HCT116 (cell line): ENCODE measurements at regions not wholly inside any gene's neighbourhood (a gene's known extent, or its start where the extent isn't known, plus 50 kb on each side); places are given as distances from the start of the nearest gene placed in this dataset.

ENCODE experiments used
- ATAC-seq: fragments of 200-7000 bp; cut with Tn5 transposase; 2 replicates; pipeline ENCODE4 v1.9.1; 2020; ENCODE audit warnings: mild to moderate bottlenecking, moderate library complexity
- BruUV-seq: library from RNA; stranded (reverse); fragments of 400-500 nt; replicated peaks from 2 replicates; lab custom pipeline; 2021; lab: Mats Ljungman, UMichigan
- CTCF ChIA-PET: fragments of 300-600 bp; sonication (Branson Sonifier 250); formaldehyde crosslinking; loops from one replicate; lab custom pipeline; 2021; ENCODE audit warnings: antibody characterized with exemption; lab: Charles Lee
- POLR2A ChIA-PET: fragments of 300-600, 350-600 bp; sonication (Branson Sonifier 250); formaldehyde crosslinking; loops from one replicate; lab custom pipeline; 2021; ENCODE audit warnings: antibody characterized with exemption; lab: Charles Lee
- RAD21 ChIA-PET, 2 experiments: fragments of 300-600 bp; sonication (Branson Sonifier 250); formaldehyde crosslinking; loops; one replicate each; lab custom pipeline; 2023; ENCODE audit warnings: low total read pairs in 2 of 2; ENCODE audit not compliant: uncharacterized antibody in 2 of 2, unreplicated experiment in 2 of 2, low non-redundant PET in 1 of 2; lab: Charles Lee
- DNase-seq: peaks from one replicate; pipeline ENCODE4 v3.0.0-alpha.2; 2010; ENCODE audit warnings: low read depth, low spot score
- H2AFZ ChIP-seq: fragments of 200-600 bp; shearing (Covaris generic), sonication (generic); 2 replicates; pipeline ENCODE4 v1.6.1; 2017; ENCODE audit warnings: low read depth, mixed run types, mixed read lengths, antibody characterized with exemption, low read length; ENCODE audit not compliant: poor library complexity, severe bottlenecking
- H3K27ac ChIP-seq: 2 replicates; pipeline ENCODE4 v1.5.1; 2012; ENCODE audit warnings: low read depth, low read length
- H3K27me3 ChIP-seq: fragments of 200-600 bp; sonication (generic); 2 replicates; pipeline ENCODE4 v1.6.1; 2016; ENCODE audit warnings: mixed run types, low read length, mixed read lengths; ENCODE audit not compliant: insufficient read depth
- H3K36me3 ChIP-seq, 2 experiments: fragments of 200-500 bp in 1 of 2; fragments of 200-600 bp in 1 of 2; sonication (Bioruptor generic) in 1 of 2; sonication (generic) in 1 of 2; 2 replicates each; pipeline versions ENCODE4 v1.5.1 to v1.6.1; 2014 to 2016; ENCODE audit warnings: low read length in 2 of 2, inconsistent platforms in 1 of 2, mixed read lengths in 1 of 2, mixed run types in 1 of 2; ENCODE audit not compliant: insufficient read depth in 2 of 2, control insufficient read depth in 1 of 2
- H3K4me1 ChIP-seq, 2 experiments: fragments of 200-600 bp in 1 of 2; sonication (generic) in 1 of 2; 2 replicates each; pipeline versions ENCODE4 v1.5.1 to v1.6.1; 2012 to 2017; ENCODE audit warnings: low read length in 2 of 2, inconsistent platforms in 1 of 2, mild to moderate bottlenecking in 1 of 2, mixed read lengths in 1 of 2, mixed run types in 1 of 2, moderate library complexity in 1 of 2; ENCODE audit not compliant: insufficient read depth in 2 of 2, control insufficient read depth in 1 of 2
- H3K4me2 ChIP-seq: fragments of 200-600 bp; sonication (generic); 2 replicates; pipeline ENCODE4 v1.6.1; 2017; ENCODE audit warnings: mixed run types, low read length, mixed read lengths
- H3K4me3 ChIP-seq, 2 experiments: fragments of 200-600 bp in 1 of 2; sonication (generic) in 1 of 2; replicated peaks in 1 of 2; 2 replicates each; pipeline ENCODE4 v1.5.1; 2011 to 2016; ENCODE audit warnings: low read length in 2 of 2, control low read depth in 1 of 2, low read depth in 1 of 2, mild to moderate bottlenecking in 1 of 2, mixed read lengths in 1 of 2, mixed run types in 1 of 2
- H3K79me2 ChIP-seq: fragments of 200-600 bp; sonication (generic); 2 replicates; pipeline ENCODE4 v1.6.1; 2017; ENCODE audit warnings: mild to moderate bottlenecking, mixed run types, low read length, moderate library complexity, mixed read lengths; ENCODE audit not compliant: insufficient read depth
- H3K9ac ChIP-seq: fragments of 200-600 bp; sonication (generic); 2 replicates; pipeline ENCODE4 v1.6.1; 2016; ENCODE audit warnings: low read length, mixed read lengths
- H3K9me2 ChIP-seq: fragments of 200-600 bp; sonication (generic), shearing (Covaris generic); 2 replicates; pipeline ENCODE4 v1.6.1; 2017; ENCODE audit warnings: mixed run types, mild to moderate bottlenecking, moderate library complexity; ENCODE audit not compliant: insufficient read depth
- H3K9me3 ChIP-seq, 2 experiments: fragments of 200-500 bp in 1 of 2; fragments of 200-600 bp in 1 of 2; sonication (Bioruptor generic) in 1 of 2; sonication (generic) in 1 of 2; 2 replicates each; pipeline ENCODE4 v1.6.1; 2014 to 2017; ENCODE audit warnings: low read length in 2 of 2, mixed read lengths in 2 of 2, inconsistent platforms in 1 of 2, low read depth in 1 of 2, mild to moderate bottlenecking in 1 of 2, mixed run types in 1 of 2, moderate library complexity in 1 of 2; ENCODE audit not compliant: control insufficient read depth in 1 of 2, insufficient read depth in 1 of 2
- H4K20me1 ChIP-seq: fragments of 200-600 bp; sonication (generic), shearing (Covaris generic); 2 replicates; pipeline ENCODE4 v1.6.1; 2017; ENCODE audit warnings: mixed run types, mild to moderate bottlenecking, moderate library complexity; ENCODE audit not compliant: insufficient read depth
- CEBPB ChIP-seq: IDR thresholded peaks from 2 replicates; pipeline ENCODE4 v1.6.1; 2012; ENCODE audit warnings: low read depth
- MAX ChIP-seq: IDR thresholded peaks from 2 replicates; pipeline ENCODE4 v1.6.1; 2012
- POLR2A ChIP-seq: IDR thresholded peaks from 2 replicates; pipeline ENCODE4 v1.7.0; 2011; ENCODE audit warnings: borderline replicate concordance; ENCODE audit not compliant: insufficient read depth, insufficient read length; ENCODE audit errors: extremely low read depth
- POLR2AphosphoS5 ChIP-seq: IDR thresholded peaks from 2 replicates; pipeline ENCODE4 v1.6.1; 2011; ENCODE audit warnings: mild to moderate bottlenecking, low read depth, low read length, moderate library complexity
- SP1 ChIP-seq: IDR thresholded peaks from 2 replicates; pipeline ENCODE4 v1.6.1; 2012; ENCODE audit warnings: low read depth
- SRF ChIP-seq: IDR thresholded peaks from 2 replicates; pipeline ENCODE4 v1.6.1; 2012; ENCODE audit warnings: low read depth
- ZFX ChIP-seq: fragments of 450-650 bp; IDR thresholded peaks from 2 replicates; pipeline ENCODE4 v1.6.1; 2017
- intact Hi-C: fragments of 100-400 bp; cut with micrococcal nuclease; formaldehyde crosslinking; loops from 2 replicates; pipeline ENCODE4 v1.10.0; 2022
- TF ChIP-seq, protein P1 (sequence below): IDR thresholded peaks from 2 replicates; pipeline ENCODE4 v1.6.1; 2012; ENCODE audit warnings: low read depth

GRCh38 chr10:22874189-22874854 lies 53.5 kb upstream of the ARMC3 start (continued):
- TF ChIP-seq, protein P1, sequence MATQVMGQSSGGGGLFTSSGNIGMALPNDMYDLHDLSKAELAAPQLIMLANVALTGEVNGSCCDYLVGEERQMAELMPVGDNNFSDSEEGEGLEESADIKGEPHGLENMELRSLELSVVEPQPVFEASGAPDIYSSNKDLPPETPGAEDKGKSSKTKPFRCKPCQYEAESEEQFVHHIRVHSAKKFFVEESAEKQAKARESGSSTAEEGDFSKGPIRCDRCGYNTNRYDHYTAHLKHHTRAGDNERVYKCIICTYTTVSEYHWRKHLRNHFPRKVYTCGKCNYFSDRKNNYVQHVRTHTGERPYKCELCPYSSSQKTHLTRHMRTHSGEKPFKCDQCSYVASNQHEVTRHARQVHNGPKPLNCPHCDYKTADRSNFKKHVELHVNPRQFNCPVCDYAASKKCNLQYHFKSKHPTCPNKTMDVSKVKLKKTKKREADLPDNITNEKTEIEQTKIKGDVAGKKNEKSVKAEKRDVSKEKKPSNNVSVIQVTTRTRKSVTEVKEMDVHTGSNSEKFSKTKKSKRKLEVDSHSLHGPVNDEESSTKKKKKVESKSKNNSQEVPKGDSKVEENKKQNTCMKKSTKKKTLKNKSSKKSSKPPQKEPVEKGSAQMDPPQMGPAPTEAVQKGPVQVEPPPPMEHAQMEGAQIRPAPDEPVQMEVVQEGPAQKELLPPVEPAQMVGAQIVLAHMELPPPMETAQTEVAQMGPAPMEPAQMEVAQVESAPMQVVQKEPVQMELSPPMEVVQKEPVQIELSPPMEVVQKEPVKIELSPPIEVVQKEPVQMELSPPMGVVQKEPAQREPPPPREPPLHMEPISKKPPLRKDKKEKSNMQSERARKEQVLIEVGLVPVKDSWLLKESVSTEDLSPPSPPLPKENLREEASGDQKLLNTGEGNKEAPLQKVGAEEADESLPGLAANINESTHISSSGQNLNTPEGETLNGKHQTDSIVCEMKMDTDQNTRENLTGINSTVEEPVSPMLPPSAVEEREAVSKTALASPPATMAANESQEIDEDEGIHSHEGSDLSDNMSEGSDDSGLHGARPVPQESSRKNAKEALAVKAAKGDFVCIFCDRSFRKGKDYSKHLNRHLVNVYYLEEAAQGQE, result no peak
- TF ChIP-seq CEBPB, result no peak
- TF ChIP-seq, all 23 proteins: peak for 0

DNA sequence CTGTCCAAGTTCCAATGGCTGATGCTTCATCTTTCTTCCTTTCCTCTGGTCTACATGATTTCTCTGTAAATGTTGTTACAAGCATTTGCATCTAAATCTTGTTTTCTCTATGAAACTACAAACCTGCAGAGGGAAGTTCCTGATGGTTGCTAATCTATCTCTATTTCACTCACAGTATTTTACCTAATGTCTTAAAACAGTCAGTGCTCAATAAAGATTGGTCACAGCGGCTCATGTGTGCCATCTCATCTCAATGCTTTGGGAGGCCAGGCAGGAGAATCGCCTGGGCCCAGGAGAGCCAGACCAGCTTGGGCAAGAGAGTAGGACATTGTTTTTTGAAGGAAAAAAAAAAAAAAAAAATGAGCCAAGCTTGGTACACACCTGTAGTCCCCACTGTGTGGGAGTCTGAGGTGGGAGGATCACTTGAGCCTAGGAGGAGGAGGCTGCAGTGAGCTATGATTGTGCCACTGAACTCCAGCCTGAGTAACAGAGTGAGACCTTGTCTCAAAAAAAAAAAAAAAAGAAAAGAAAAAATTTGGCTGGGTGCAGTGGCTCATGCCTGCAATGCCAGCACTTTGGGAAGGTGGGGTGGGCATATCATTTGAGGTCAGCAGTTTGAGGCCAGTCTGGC lies 71.3 kb upstream of the ARMC3 start:
- H3K9ac ChIP-seq, result no peak overlapping the region
- H3K9me3 ChIP-seq, result no peaks in the 10 kb centered on the region
- no peaks in the 10 kb centered on the region for H3K27me3 ChIP-seq
- ChIA-PET CTCF (no interaction called here), POLR2A (no interaction called here), RAD21 (no interaction called here)
- H3K27ac ChIP-seq, result no peak overlapping the region
- H3K4me1 ChIP-seq, result no peaks in the 10 kb centered on the region
- intact Hi-C loops, result no loop called here
- no TSS peak for BruUV-seq
- ATAC-seq, result no peak
- H4K20me1 ChIP-seq, result no peaks in the 10 kb centered on the region
- H3K4me2 ChIP-seq, result no peak overlapping the region
- H3K36me3 ChIP-seq, result no peaks in the 10 kb centered on the region
- H3K79me2 ChIP-seq, result no peaks in the 10 kb centered on the region
- no peak for DNase-seq
- no peak overlapping the region for H3K4me3 ChIP-seq
- H2AFZ ChIP-seq, result no peak overlapping the region
- no peaks in the 10 kb centered on the region for H3K9me2 ChIP-seq
- TF ChIP-seq SRF (no peak), POLR2A (no peak), SP1 (no peak), ZFX (no peak), MAX (no peak), POLR2AphosphoS5 (no peak)
